HG03095 (cell line): ENCODE measurements at regions not wholly inside any gene's neighbourhood (a gene's known extent, or its start where the extent isn't known, plus 50 kb on each side); places are given as distances from the start of the nearest gene placed in this dataset.
"Not testable (repeated sequence)": the region's sequence is repeated elsewhere in the genome, so short reads cannot be mapped to it uniquely, and the experiment has no call there.

Experiments
- ATAC-seq: cut with Tn5 transposase; IDR thresholded peaks from one replicate; pipeline ENCODE4 v1.9.1; 2021; ENCODE audit warnings: moderate library complexity; ENCODE audit not compliant: unreplicated experiment

- ATAC-seq: no peak
These were observed 1300.5 kb upstream of the TMEM132C start for GRCh38 chr12:126966498-126966897.

GRCh38 chr12:126967152-126967551 is 1299.8 kb upstream of the TMEM132C start:
- ATAC-seq: no peak

GRCh38 chr12:126974779-126975178 is 1292.2 kb upstream of the TMEM132C start:
- ATAC-seq: no peak

GRCh38 chr12:126976579-126976978 is 1290.4 kb upstream of the TMEM132C start:
- no peak for ATAC-seq

- not testable (repeated sequence) for ATAC-seq
These were observed 1287.4 kb upstream of the TMEM132C start for GRCh38 chr12:126979564-126979963.

GRCh38 chr12:126982707-126983106 is 1284.3 kb upstream of the TMEM132C start:
- no peak for ATAC-seq

GRCh38 chr12:126983735-126984134 is 1283.2 kb upstream of the TMEM132C start:
- ATAC-seq: not testable (repeated sequence)

GRCh38 chr12:126985663-126986062 is 1281.3 kb upstream of the TMEM132C start:
- not testable (repeated sequence) for ATAC-seq

GRCh38 chr12:126989532-126989931 is 1277.4 kb upstream of the TMEM132C start:
- no peak for ATAC-seq

- ATAC-seq: no peak
These were observed 1273.1 kb upstream of the TMEM132C start for GRCh38 chr12:126993898-126994297.

GRCh38 chr12:126994599-126994998 is 1272.4 kb upstream of the TMEM132C start:
- no peak for ATAC-seq

GRCh38 chr12:126998031-126998430 is 1268.9 kb upstream of the TMEM132C start:
- ATAC-seq: no peak

- no peak for ATAC-seq
These were observed 1268.2 kb upstream of the TMEM132C start for GRCh38 chr12:126998747-126999285.

- ATAC-seq: no peak
These were observed 1267.6 kb upstream of the TMEM132C start for GRCh38 chr12:126999352-126999751.

GRCh38 chr12:127005406-127005805 is 1261.6 kb upstream of the TMEM132C start:
- ATAC-seq: no peak

GRCh38 chr12:127006972-127007371 is 1260.0 kb upstream of the TMEM132C start:
- ATAC-seq: no peak

GRCh38 chr12:127008755-127009403 is 1258.1 kb upstream of the TMEM132C start:
- ATAC-seq: no peak

- no peak for ATAC-seq
These were observed 1254.9 kb upstream of the TMEM132C start for GRCh38 chr12:127012109-127012508.

GRCh38 chr12:127013197-127013596 is 1253.8 kb upstream of the TMEM132C start:
- no peak for ATAC-seq

- ATAC-seq: no peak
These were observed 1252.9 kb upstream of the TMEM132C start for GRCh38 chr12:127014079-127014478.

- ATAC-seq: no peak
These were observed 1242.2 kb upstream of the TMEM132C start for GRCh38 chr12:127024791-127025190.

GRCh38 chr12:127025545-127025944 is 1241.4 kb upstream of the TMEM132C start:
- ATAC-seq: no peak
